Hepatocyte (in vitro differentiated cells): ENCODE measurements at regions not wholly inside any gene's neighbourhood (a gene's known extent, or its start where the extent isn't known, plus 50 kb on each side); places are given as distances from the start of the nearest gene placed in this dataset.

Source experiments
- EZH2 ChIP-seq: fragments of 200-600 bp; sonication (generic); IDR thresholded peaks from 2 replicates; pipeline ENCODE4 v1.6.1; 2016; ENCODE audit warnings: antibody characterized with exemption, mild to moderate bottlenecking, borderline replicate concordance
- EZH2phosphoT487 ChIP-seq: fragments of 200-600 bp; sonication (generic); IDR thresholded peaks from one replicate; pipeline ENCODE4 v1.6.1; 2018; ENCODE audit warnings: antibody characterized with exemption, mild to moderate bottlenecking, low read depth, moderate library complexity; ENCODE audit not compliant: unreplicated experiment, severe bottlenecking
- TF ChIP-seq, protein P1 (sequence below): fragments of 200-600 bp; sonication (generic); IDR thresholded peaks from 2 replicates; pipeline ENCODE4 v1.5.1; 2016; ENCODE audit warnings: antibody characterized with exemption, mild to moderate bottlenecking; ENCODE audit not compliant: poor library complexity

DNA sequence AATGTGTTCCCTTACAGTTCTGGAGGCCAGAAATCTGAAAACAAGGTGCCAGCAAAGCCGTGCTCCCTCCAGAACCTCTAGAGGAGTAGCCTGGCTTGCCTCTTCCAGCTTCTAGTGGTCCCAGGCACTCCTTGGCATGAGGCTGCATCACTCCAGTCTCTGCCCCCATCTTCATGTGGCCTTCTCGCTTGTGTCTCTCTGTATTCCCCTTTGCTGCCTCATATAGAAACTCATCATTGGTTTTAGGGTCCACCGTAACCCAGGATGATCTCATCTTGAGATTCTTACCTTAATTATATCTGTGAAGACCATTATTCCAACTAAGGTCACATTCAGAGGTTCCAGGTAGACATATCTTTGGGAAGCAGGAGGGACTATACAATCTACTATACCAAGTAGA is 182.4 kb downstream of the SKIDA1 start:
- TF ChIP-seq, protein P1, sequence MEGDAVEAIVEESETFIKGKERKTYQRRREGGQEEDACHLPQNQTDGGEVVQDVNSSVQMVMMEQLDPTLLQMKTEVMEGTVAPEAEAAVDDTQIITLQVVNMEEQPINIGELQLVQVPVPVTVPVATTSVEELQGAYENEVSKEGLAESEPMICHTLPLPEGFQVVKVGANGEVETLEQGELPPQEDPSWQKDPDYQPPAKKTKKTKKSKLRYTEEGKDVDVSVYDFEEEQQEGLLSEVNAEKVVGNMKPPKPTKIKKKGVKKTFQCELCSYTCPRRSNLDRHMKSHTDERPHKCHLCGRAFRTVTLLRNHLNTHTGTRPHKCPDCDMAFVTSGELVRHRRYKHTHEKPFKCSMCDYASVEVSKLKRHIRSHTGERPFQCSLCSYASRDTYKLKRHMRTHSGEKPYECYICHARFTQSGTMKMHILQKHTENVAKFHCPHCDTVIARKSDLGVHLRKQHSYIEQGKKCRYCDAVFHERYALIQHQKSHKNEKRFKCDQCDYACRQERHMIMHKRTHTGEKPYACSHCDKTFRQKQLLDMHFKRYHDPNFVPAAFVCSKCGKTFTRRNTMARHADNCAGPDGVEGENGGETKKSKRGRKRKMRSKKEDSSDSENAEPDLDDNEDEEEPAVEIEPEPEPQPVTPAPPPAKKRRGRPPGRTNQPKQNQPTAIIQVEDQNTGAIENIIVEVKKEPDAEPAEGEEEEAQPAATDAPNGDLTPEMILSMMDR: no peak
- TF ChIP-seq EZH2: no peak
- no peak for TF ChIP-seq EZH2phosphoT487
